ENCODE measurements at regions not wholly inside any gene's neighbourhood (a gene's known extent, or its start where the extent isn't known, plus 50 kb on each side); places are given as distances from the start of the nearest gene placed in this dataset.
"Not testable (repeated sequence)": the region's sequence is repeated elsewhere in the genome, so short reads cannot be mapped to it uniquely, and the experiment has no call there.

DNA sequence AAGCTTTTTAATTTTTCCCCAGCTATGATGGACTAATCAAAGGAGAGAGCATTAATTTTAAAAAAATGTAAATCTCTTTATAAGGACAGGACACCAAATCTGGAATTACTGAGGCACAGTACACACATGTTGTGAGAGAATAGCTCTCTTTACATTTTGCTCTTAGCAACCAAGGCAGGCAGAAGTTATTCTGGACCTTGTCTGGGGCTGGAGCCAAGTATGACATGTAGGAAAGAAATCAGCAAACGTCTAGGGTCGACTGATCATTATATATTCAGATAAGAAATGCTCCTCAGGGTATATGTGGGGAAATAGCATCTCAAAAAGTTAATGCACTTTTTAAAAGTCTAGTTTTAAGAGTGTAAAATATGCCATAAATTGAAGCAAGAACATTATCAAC is 1330.0 kb upstream of the CELF4 start:
- DNase-seq: peak; percentile 2

DNA sequence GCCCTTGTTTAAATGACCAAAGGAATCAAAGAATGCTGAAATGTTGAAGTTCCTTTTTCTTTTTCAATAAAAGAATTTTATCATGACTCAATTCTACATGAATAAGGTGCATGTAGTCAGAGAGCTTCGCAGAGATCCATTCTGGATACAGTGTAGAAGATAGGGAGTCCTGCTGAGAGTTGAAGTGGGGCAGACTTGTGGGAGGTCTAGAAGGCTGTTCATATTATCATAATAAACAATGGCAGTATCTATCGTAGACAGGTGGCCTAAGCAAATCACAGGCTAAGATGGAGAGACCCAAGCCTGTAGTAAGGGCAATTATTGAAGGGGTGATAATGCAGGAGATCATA is 1322.0 kb upstream of the CELF4 start:
- no peak for DNase-seq

DNA sequence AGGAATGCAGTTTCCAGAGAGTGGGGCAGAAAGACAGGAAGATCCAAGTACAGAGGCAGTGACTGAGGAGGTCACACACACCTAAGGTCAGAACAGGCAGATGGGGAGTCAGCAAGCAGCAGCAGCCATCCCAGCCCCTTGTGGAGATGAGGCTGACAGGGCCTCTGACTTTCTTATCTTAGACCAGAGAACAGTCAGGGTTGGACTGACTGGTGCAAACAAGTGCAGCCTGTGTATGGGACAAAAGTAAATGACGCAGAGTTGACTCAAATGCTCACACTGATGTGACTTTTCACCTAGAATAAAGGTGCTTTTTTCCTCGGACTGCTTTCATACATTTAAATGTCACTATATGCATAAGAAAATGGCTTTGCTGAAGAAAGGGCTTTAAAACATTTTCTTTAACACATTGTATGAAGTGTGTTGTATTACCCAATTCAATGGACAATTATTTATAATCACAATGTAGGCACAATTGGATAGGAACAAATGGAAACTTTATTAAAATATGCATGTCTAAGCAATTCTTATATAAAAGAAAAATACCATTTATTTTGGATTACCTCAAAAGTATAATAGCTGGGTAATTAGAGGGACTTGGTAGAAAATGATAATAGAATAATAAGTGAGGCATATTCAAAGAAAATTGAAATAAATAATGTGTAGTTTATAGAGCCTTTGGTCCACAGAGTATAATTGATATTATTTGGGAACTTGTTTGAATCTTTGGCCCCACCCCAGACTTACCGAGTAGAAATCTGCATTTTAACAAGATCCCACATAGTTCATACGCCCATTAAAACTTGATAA is 1321.5 kb upstream of the CELF4 start:
- DNase-seq: no peak

DNA sequence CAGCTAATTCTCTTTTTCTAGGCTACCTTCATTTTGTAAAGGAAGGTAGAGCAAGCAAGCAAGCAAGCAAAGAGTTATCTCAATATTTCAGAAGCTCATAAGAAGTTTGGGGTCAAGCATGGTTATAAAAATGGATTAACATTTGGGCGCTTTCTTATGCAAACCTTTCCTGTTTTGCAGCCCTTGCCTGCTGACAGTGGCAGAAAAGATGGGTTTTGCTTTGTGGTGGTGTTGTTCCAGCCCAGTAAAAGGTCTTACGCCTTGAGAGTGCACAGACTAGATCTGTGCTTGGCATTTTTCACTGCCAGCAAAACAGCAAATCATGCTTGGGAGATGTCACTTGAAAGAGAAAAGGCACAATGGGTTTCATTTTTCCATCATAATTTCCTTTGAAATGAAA is 1320.6 kb upstream of the CELF4 start:
- DNase-seq: no peak

DNA sequence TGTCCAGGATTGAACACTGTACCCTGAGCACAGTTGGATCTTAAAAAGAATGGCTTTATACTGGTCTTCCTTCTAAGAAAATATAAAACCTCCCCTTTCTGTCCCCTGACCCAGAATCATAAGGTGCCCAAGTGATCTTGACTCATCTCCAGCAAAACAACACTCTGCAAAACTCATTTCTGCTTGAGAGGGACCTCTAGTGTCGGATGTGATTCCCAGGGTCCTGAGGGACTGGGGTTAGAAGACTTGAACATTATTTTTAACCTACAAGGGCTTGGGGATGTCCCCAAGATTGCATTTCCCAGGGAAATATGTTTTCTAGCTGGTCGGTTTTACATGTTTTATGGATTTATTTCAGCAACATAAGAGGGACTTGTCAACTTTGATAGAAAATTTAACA is 1318.5 kb upstream of the CELF4 start:
- no peak for DNase-seq

DNA sequence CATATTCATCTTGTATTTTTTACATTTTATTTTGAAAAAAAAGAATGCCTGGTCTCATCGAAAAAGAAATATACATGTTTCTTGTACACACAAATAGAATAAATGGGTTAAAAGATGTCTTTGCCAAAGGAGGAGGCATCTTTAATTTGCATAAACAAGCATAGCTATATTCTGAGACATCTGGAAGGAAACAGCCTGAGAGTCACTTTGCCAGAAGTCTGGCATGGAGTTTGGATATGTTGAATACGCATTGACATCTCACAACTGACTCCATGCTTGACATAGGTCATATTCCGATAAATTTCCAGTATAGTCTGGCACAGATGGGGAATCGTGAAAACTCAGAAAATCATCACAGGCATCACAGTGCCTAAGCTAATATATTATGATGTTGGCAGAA is 1317.5 kb upstream of the CELF4 start:
- no peak for DNase-seq

DNA sequence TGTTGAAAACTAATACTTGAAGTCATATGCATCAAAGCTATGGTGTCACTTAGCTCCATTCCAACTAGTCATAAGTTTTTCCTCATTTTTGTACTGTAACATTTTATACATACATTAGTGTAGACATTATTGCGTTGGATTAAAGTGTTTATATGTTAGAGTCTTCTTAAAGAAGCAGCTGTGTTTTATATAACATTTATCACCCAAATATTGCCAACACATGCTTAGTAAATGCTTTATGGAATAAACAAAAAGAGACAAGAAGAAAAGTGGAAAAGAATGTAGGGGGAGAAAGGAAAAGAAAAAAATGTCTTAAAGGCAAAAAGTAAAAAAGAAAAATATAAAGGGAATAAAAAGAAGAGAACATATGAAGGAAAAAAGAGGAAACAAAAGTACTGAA is 1314.3 kb upstream of the CELF4 start:
- DNase-seq: no peak

DNA sequence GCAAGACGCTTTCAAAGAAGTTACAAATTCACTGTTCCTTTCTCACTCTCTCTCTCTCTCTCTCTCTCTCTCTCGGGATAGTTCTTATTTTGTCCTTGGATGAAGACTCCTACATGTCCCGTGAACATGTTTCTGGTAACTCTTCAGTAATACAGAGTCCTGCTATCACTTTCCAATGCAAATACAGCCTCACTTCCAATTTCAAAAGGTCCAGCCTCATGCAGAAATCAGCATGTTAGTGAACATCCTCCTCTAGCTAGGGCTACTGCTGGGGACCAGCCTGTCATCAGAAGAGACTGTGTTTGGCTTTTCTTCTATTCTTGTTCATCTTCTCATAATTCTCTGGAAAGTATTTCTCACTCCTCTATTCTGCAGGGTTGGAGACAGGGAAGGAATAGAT is 1306.7 kb upstream of the CELF4 start:
- DNase-seq: no peak

DNA sequence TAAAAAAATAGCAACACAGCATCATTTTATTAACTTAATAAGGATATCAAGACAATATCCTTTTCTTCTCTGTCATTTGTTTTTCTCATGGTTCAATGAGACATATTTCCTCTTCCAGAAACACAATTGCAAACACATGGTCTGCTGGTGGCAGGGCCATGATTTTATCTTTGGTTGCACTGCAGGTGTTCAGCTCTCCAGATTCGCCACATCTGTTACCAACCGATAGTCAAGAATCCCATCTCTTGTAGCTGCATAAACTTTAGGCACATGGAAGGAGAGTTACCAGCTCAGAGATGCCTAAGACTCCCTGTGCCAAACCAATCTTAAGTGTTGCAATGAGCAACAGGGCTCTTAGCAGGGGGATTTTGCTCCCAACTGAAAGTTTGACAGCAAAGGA is 1303.2 kb upstream of the CELF4 start:
- DNase-seq: no peak

DNA sequence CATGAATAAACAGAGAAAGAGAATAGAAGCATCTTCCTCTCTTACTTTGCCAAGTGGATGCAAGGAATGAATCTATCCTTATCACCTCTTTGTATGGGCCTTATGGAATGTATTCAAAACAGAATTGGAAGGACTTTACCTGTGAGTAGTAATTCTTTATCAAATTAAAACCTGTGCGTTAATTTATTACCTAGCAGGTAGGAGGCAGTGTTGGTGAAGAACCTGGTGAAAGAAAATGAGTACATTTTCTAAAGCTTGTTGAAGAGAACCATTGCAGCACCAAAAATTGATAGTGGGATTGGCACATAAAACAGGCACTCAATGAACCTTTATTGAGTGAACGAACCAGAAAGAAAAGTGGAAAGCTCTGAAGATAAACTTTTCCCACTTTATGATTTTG is 1302.1 kb upstream of the CELF4 start:
- DNase-seq: no peak

DNA sequence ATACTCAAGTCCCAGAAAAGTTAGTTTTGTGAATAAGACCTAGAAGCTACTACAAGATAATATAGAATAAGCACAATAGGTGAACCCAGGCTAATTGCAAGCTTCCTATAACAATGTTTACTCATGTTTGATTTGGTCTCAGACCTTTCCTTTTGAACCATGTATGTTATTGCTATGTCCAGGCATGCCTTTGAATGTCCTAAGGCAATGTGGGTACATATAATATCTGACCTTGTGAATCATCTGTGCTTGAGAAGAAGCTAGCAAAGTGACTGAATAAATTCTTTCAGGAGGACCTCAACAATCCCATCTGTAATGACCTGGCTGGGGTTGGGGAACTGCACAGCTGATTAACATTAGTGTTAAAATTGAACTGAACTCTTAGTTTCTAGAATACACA is 1285.9 kb upstream of the CELF4 start:
- DNase-seq: no peak

DNA sequence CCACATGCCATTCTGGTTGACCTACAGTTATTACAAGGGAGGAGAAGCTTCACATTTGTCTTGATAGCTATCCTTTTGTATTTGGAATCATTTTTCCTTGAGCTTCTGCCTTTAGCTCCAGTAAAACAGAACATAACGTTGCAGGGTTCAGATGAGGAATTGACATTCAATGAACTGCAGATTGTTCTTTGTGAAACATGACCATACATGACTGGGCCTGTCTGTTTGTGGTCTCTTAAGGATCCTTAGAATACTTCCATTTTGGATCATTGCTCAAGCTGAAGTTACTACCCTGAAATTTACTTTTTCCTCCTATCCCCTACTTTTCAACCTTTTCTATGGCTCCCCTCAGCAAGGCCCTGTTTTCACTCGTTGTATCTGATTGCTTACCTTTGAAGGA is 1281.7 kb upstream of the CELF4 start:
- no peak for DNase-seq

DNA sequence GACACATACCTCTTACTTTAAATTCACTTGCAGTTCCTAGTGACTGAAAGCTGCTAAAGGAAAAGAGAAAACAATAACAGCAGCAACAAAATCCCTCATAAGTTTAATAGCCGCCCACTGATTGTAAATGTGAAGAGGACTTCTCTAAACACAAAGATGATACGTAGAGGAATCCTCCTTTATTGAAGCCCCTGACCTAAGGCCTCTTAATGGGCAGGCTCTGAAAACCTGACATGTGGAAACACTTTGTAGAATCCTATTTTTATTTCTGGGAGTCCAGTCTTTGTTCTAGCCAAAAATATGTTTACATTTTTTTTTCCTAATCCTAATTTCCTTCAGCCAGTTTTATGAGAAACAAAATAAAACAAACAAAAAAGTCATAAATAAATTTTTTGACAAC is 1277.7 kb upstream of the CELF4 start:
- no peak for DNase-seq

DNA sequence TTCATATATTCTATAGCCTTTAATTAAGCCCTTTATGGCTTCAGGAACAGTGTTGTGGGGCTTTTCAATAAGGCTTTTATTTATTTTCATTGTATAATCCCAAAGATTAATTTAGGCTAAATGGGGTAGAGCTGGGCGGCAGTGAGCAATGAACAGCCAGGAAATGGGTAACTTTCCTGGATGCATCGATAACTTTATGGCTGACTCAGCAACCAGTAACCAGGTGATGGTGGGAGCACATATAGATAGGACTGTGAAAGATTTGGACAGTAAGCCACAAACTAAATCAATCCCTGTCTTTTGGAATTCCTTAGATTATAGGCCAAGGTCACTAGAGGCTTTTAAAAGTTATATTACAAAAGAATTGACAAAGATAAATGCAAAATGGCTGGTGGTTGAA is 1260.6 kb upstream of the CELF4 start:
- no peak for DNase-seq

DNA sequence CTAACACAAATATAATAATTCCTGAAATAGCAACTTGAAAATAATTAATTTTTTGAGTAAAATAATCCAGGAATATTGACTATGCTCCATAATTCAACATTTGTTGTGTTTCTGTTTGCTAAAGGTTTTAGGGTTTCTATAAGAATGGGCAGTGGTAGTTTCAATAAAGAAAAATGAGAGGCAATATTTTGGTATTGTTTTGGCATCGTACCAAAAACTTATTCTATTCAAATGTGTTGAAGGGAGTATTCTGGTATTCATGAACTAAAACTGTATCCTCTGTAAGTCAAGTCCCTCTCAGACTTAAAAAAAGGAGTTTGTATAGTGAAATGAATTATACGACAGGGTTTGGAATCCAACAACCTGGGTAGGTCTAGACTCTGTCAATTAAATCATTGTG is 1245.6 kb upstream of the CELF4 start:
- DNase-seq: no peak

DNA sequence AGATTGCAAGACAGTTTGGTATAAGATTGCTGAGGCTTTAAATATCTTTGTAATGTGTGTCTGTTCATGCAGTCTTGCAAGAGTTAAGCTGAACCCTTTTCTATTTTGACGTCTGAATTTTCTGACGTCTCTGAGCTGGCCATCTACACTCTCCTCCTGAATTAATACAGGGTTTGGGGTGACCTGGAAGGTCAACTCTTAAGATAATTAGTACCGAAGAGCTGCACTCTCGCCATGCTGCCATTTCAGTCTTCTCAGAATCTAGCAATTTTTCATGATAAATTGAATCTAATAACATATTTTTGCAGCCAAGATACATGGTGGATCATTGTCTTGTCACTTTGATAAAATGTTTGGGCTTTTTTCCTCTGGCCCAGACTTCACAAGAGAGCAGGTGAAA is 1245.2 kb upstream of the CELF4 start:
- no peak for DNase-seq

DNA sequence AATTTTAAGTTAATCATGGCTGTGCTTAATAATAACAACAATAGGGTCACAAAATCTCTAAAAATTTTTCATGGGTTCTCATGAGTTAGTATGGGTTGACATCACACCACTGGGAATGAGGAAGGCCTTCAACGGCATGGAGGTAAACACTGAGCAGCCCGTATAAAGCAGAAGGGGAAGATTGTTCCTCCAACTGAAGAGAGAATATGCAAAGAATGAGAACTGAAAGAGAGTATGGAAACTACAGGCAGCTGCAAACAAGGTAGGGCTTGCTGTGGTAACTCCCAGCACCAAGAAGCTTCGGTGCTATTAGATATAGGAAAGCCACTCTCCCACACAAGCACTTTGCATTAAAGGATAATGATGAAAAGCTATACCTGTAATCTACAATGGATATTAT is 1242.3 kb upstream of the CELF4 start:
- no peak for DNase-seq

DNA sequence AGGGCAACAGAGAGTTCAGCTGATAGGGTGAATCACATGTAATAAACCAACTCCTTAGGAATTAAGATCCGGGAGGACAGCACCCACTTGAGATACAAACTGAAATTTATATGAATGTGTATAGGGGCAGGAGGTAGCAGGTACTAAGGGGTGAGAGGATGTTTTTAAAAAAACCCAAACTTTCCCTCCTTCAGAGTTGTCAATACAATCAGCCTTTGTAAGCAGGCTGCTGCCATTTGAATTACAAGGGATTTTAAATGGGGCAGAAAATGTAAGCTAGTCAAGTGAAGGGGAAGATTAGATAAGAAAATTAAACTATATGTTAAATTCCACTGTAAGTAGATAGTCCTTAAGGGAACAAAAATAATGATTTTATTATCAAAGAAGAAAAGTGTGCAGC is 1239.7 kb upstream of the CELF4 start:
- DNase-seq: no peak

DNA sequence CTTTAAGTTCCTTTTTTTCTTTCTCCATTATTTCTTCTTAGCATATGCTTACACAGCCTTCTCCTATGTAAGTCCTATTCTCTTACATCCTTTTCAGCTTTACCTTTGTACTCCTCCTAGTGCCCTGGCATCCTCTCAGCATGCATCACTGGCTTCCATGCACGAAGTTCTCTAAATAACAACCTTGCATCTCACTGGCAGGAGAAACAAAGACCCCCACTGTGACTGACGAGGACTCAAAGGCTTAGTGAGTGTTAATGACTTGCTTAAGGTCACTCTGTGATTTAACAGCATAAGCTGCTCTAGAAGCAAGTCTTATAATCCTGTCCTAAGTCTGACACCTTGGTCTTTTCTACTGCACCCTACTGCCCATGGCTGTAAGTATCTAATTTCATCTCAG is 1236.0 kb upstream of the CELF4 start:
- no peak for DNase-seq

DNA sequence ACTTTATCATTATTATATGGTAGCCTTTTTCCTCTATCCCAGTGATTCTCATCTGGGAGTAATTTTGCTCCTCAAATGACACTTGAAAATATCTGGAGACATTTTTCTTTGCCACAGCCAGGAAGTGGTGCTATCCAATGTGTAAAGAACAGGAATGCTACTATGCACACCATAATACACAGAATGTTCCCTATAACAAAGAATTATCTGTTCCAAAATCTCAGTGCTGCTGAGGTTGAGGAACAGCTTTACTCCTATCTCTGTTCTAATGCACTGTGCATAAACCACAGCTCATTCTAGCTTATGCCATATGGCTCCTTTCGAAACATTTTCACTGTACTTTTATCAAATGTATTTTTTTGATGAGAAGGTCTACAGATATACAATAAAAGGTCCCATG is 1231.2 kb upstream of the CELF4 start:
- DNase-seq: no peak

DNA sequence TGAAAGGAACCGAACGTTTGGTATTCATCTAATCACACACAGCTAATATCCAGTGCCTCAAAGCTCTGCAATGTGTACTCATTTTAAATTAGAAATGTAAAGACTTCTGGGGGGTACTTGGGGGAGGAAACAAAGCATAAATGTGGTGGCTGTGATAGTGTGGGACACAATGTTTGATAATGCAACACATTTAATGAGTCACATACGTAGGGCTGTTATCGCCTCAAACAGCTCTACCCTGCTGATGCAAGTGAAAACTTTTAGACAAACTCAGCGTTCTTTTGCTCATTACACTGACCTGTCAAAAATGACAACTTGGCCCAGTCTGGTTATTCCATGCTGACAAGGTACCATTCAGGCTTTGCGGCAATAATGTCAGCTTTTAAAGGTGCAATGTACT is 1227.1 kb upstream of the CELF4 start:
- no peak for DNase-seq

DNA sequence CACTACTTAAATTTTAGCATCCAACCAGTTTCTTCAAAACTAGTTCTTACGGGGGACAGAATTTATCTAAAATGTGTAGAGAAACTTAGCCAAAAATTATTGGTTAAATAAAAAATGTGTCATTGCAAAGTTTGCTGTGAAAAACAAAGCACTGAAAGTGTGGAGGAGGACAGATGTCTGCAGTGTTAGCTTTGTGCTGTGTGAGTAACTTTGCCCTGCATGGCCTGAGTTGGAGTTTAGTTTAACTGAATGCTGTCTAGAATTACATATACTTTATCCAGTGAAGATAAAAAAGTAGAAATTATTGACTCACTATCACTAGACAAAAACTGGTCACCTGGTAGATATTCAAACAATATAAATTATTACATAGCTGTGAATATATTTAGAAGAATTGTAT is 1225.2 kb upstream of the CELF4 start:
- no peak for DNase-seq

DNA sequence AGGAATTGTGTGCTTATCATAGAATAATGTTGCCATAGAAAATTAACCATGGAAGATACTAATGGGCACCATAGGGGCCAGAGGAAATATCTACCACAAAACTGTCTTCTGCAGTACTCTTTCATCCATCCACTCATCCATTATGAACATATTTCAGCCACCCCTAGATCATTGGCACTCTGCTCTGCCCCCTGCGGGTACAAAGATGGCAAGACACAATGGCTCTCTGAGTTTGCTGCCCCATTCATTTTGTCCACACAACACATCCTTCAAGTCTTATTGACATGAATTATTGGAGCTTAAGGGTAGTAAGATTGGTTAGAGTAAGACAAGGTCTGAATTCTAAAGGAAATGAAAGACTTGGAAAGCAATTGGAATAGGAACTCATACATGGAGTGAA is 1224.7 kb upstream of the CELF4 start:
- no peak for DNase-seq

DNA sequence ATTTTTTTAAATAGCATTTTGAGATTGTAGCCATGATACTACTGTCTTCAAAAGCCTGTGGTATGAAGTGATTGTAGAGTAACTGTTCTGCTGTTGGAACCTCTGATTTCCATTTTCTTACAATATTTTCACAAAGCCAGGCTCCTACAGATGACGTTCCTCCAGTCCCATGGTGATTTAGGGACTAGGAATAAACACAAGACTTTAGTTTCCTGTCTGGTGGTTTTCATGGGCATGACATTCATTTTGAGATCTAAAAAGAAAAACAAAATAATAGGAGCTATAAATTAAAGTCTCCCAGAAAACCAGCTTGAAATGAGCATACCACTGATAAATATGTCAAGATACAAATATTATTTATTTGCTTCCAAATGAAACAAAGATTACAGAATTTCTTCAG is 1223.5 kb upstream of the CELF4 start:
- no peak for DNase-seq

DNA sequence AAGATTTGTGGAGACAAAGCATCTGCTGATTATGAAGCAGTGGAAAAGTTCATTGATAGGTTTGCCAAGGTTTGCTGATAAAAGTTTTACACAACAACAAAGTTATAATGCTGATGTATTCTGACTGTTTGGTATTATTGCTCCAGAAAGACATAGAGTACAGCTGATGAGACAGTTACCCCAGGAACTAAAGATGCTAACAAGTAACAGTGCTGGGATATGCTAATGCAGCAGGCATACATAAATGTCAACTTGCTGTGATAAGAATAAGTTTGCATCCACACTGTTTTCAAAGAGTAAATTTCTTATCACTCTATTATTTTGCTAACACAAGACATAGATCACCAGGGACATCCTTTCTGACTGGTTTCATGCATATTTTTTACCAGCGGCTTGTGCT is 1221.3 kb upstream of the CELF4 start:
- no peak for DNase-seq

DNA sequence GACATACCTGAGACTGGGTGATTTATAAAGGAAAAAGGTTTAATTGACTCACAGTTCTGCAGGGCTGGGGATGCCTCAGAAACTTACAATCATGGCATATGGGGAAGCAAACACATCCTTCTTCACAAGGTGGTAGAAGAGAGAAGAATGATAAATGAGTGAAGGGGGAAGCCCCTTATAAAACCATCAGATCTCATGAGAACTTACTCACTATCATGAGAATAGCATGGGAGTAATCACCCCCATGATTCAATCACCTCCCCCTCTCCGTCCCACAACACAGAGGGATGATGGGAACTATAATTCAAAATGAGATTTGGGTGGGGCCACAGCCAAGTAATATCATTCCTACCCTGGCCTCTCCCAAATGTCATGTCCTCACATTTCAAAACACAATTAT is 1206.0 kb upstream of the CELF4 start:
- not testable (repeated sequence) for DNase-seq

Data from fibroblast of upper back skin (primary cell).